Spleen (tissue), 7 donors: ENCODE measurements at regions not wholly inside any gene's neighbourhood (a gene's known extent, or its start where the extent isn't known, plus 50 kb on each side); places are given as distances from the start of the nearest gene placed in this dataset.

Experiments
- POLR2A ChIP-seq, 3 donors: fragments of 450-650 bp; IDR thresholded peaks; one replicate each; pipeline ENCODE4 v1.5.1; 2017; ENCODE audit warnings: antibody characterized with exemption in 3 of 3, mild to moderate bottlenecking in 1 of 3
- POLR2AphosphoS5 ChIP-seq, 3 donors: sonication (generic); formaldehyde crosslinking; IDR thresholded peaks; one replicate each; pipeline ENCODE4 v1.5.1; 2017; ENCODE audit warnings: antibody characterized with exemption in 3 of 3
- TF ChIP-seq, protein P1 (sequence below), 11 experiments: fragments of 200-600 bp in 7 of 11; fragments of 450-650 bp in 4 of 11; sonication (generic) in 4 of 11; IDR thresholded peaks in 8 of 11; conservative IDR thresholded peaks in 3 of 11; 1 replicate in 7 of 11; 2 replicates in 4 of 11; pipeline versions ENCODE4 v1.4.0 to v1.8.0; 2016 to 2021; ENCODE audit warnings: antibody characterized with exemption in 11 of 11, inconsistent platforms in 4 of 11, mild to moderate bottlenecking in 1 of 11
- donor health status: DM: no; HTN: no; CAD: no; lungs with moderate emphysema.
- donor health status: DM: no; HTN: no; CAD: no.
- donor health status: DM: no; HTN: no; CAD: no.

DNA sequence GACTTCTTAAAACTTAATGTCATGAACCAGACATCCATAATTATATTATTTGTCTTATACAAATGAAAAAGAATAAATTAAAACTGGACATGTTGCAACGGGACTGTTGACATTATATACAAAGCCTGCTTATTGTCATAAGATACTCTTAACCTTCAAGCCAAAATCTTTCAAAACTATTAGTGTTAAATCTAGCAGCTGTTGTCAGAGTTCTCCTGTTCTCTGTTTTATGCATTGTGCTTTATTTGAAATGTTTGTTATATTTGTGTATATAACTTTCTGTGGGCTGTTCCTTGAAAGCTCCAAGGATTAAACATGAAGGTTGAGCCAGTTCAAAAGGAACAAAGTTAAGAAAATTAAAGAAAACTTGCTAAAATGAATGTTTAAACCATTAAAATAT is 335.5 kb upstream of the NT5C1B start:
- TF ChIP-seq, protein P1, sequence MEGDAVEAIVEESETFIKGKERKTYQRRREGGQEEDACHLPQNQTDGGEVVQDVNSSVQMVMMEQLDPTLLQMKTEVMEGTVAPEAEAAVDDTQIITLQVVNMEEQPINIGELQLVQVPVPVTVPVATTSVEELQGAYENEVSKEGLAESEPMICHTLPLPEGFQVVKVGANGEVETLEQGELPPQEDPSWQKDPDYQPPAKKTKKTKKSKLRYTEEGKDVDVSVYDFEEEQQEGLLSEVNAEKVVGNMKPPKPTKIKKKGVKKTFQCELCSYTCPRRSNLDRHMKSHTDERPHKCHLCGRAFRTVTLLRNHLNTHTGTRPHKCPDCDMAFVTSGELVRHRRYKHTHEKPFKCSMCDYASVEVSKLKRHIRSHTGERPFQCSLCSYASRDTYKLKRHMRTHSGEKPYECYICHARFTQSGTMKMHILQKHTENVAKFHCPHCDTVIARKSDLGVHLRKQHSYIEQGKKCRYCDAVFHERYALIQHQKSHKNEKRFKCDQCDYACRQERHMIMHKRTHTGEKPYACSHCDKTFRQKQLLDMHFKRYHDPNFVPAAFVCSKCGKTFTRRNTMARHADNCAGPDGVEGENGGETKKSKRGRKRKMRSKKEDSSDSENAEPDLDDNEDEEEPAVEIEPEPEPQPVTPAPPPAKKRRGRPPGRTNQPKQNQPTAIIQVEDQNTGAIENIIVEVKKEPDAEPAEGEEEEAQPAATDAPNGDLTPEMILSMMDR (IDR thresholded peaks at IDR 0.05 in 8 of 11, conservative IDR thresholded peaks at IDR 0.05 in 3 of 11): no peak
- no peak for TF ChIP-seq POLR2A (IDR thresholded peaks at IDR 0.05)
- TF ChIP-seq POLR2AphosphoS5 (IDR thresholded peaks at IDR 0.05): no peak
